ENCODE measurements at regions not wholly inside any gene's neighbourhood (a gene's known extent, or its start where the extent isn't known, plus 50 kb on each side); places are given as distances from the start of the nearest gene placed in this dataset.
"Not testable (repeated sequence)": the region's sequence is repeated elsewhere in the genome, so short reads cannot be mapped to it uniquely, and the experiment has no call there.

GRCh38 chr14:58775130-58775529, 137.4 kb downstream of the DACT1 start:
- H3K27me3 Mint-ChIP-seq, result peaks cover 0 to 13% of the 10 kb centered on the region in 2 donors
- H3K36me3 Mint-ChIP-seq; H3K9me3 Mint-ChIP-seq; H3K4me1 Mint-ChIP-seq; H3K4me3 Mint-ChIP-seq; H3K27ac Mint-ChIP-seq; ATAC-seq (replicated peaks); DNase-seq: not testable (repeated sequence)

- no peaks in the 10 kb centered on the region for H3K36me3 Mint-ChIP-seq
- H3K4me1 Mint-ChIP-seq, result no peaks in the 10 kb centered on the region
- H3K4me3 Mint-ChIP-seq, result no peak overlapping the region
- H3K27me3 Mint-ChIP-seq, result peaks cover 0 to 13% of the 10 kb centered on the region in 2 donors
- no peak for ATAC-seq (replicated peaks)
- H3K27ac Mint-ChIP-seq, result no peak overlapping the region
- DNase-seq, result no peak
- H3K9me3 Mint-ChIP-seq, result peaks cover 0 to 3% of the 10 kb centered on the region in 2 donors
Observed at GRCh38 chr14:58776516-58776915, 138.8 kb downstream of the DACT1 start.

GRCh38 chr14:58777541-58777979, 139.8 kb downstream of the DACT1 start:
- H3K36me3 Mint-ChIP-seq, result no peaks in the 10 kb centered on the region
- ATAC-seq (replicated peaks), result no peak
- peaks cover 0 to 3% of the 10 kb centered on the region in 2 donors for H3K9me3 Mint-ChIP-seq
- peaks cover 0 to 13% of the 10 kb centered on the region in 2 donors for H3K27me3 Mint-ChIP-seq
- H3K27ac Mint-ChIP-seq, result no peak overlapping the region
- no peak overlapping the region for H3K4me3 Mint-ChIP-seq
- H3K4me1 Mint-ChIP-seq, result no peaks in the 10 kb centered on the region
- DNase-seq, result no peak

GRCh38 chr14:58778202-58778601, 140.4 kb downstream of the DACT1 start:
- H3K9me3 Mint-ChIP-seq, result peaks cover 0 to 3% of the 10 kb centered on the region in 2 donors
- ATAC-seq (replicated peaks), result no peak
- H3K4me1 Mint-ChIP-seq, result no peaks in the 10 kb centered on the region
- no peak for DNase-seq
- peaks cover 0 to 7% of the 10 kb centered on the region in 2 donors for H3K27me3 Mint-ChIP-seq
- H3K27ac Mint-ChIP-seq, result no peak overlapping the region
- H3K4me3 Mint-ChIP-seq, result no peak overlapping the region
- H3K36me3 Mint-ChIP-seq, result no peaks in the 10 kb centered on the region

GRCh38 chr14:58779376-58779775, 141.6 kb downstream of the DACT1 start:
- H3K4me1 Mint-ChIP-seq, result no peaks in the 10 kb centered on the region
- H3K27ac Mint-ChIP-seq, result no peak overlapping the region
- peaks cover 0 to 3% of the 10 kb centered on the region in 2 donors for H3K9me3 Mint-ChIP-seq
- H3K27me3 Mint-ChIP-seq, result peaks cover 0 to 6% of the 10 kb centered on the region in 2 donors
- ATAC-seq (replicated peaks) (no peak), DNase-seq (no peak)
- no peak overlapping the region for H3K4me3 Mint-ChIP-seq
- H3K36me3 Mint-ChIP-seq, result no peaks in the 10 kb centered on the region

GRCh38 chr14:58780185-58780584, 142.4 kb downstream of the DACT1 start:
- Mint-ChIP-seq H3K4me1 (no peaks in the 10 kb centered on the region), H3K36me3 (no peaks in the 10 kb centered on the region), H3K27ac (no peak overlapping the region), H3K9me3 (no peaks in the 10 kb centered on the region), H3K27me3 (peaks cover 0 to 6% of the 10 kb centered on the region in 2 donors), H3K4me3 (no peak overlapping the region)
- DNase-seq (no peak), ATAC-seq (replicated peaks) (no peak)

- H3K4me3 Mint-ChIP-seq, result no peak overlapping the region
- H3K9me3 Mint-ChIP-seq, result no peaks in the 10 kb centered on the region
- no peaks in the 10 kb centered on the region for H3K4me1 Mint-ChIP-seq
- H3K27ac Mint-ChIP-seq, result no peak overlapping the region
- ATAC-seq (replicated peaks), result no peak
- H3K36me3 Mint-ChIP-seq, result no peaks in the 10 kb centered on the region
- H3K27me3 Mint-ChIP-seq, result peaks cover 0 to 6% of the 10 kb centered on the region in 2 donors
- no peak for DNase-seq
Observed at GRCh38 chr14:58780605-58781004, 142.8 kb downstream of the DACT1 start.

GRCh38 chr14:58782011-58782410, 144.2 kb downstream of the DACT1 start:
- Mint-ChIP-seq H3K36me3 (no peaks in the 10 kb centered on the region), H3K27me3 (no peaks in the 10 kb centered on the region), H3K27ac (no peak overlapping the region), H3K4me3 (no peak overlapping the region), H3K9me3 (no peaks in the 10 kb centered on the region), H3K4me1 (no peaks in the 10 kb centered on the region)
- no peak for DNase-seq
- ATAC-seq (replicated peaks), result no peak

- ATAC-seq (replicated peaks), result no peak
- Mint-ChIP-seq H3K36me3 (no peaks in the 10 kb centered on the region), H3K27me3 (no peaks in the 10 kb centered on the region), H3K4me3 (no peak overlapping the region), H3K9me3 (no peaks in the 10 kb centered on the region), H3K27ac (no peak overlapping the region), H3K4me1 (no peaks in the 10 kb centered on the region)
- DNase-seq, result no peak
Observed at GRCh38 chr14:58783792-58784511, 146.2 kb downstream of the DACT1 start.

GRCh38 chr14:58784931-58785330, 147.2 kb downstream of the DACT1 start:
- H3K27me3 Mint-ChIP-seq, result no peaks in the 10 kb centered on the region
- H3K4me3 Mint-ChIP-seq, result no peak overlapping the region

GRCh38 chr14:58785701-58786100, 147.9 kb downstream of the DACT1 start:
- ATAC-seq (replicated peaks) (no peak), DNase-seq (no peak)
- H3K27ac Mint-ChIP-seq, result no peak overlapping the region
- no peaks in the 10 kb centered on the region for H3K27me3 Mint-ChIP-seq
- no peak overlapping the region for H3K4me3 Mint-ChIP-seq
- H3K9me3 Mint-ChIP-seq, result no peaks in the 10 kb centered on the region
- no peaks in the 10 kb centered on the region for H3K4me1 Mint-ChIP-seq
- no peaks in the 10 kb centered on the region for H3K36me3 Mint-ChIP-seq

More at GRCh38 chr14:58784931-58785330, 147.2 kb downstream of the DACT1 start:
- Mint-ChIP-seq H3K9me3 (no peaks in the 10 kb centered on the region), H3K4me1 (no peaks in the 10 kb centered on the region), H3K36me3 (no peaks in the 10 kb centered on the region), H3K27ac (no peak overlapping the region)
- no peak for DNase-seq
- no peak for ATAC-seq (replicated peaks)

GRCh38 chr14:58787592-58787991, 149.8 kb downstream of the DACT1 start:
- Mint-ChIP-seq H3K36me3 (no peaks in the 10 kb centered on the region), H3K4me3 (no peak overlapping the region), H3K27ac (no peak overlapping the region), H3K27me3 (peaks cover 0 to 2% of the 10 kb centered on the region in 2 donors), H3K9me3 (no peaks in the 10 kb centered on the region), H3K4me1 (no peaks in the 10 kb centered on the region)
- DNase-seq (no peak), ATAC-seq (replicated peaks) (no peak)

GRCh38 chr14:58788655-58789503, 151.1 kb downstream of the DACT1 start:
- Mint-ChIP-seq H3K4me3 (no peak overlapping the region), H3K27me3 (peaks cover 0 to 10% of the 10 kb centered on the region in 2 donors), H3K36me3 (no peaks in the 10 kb centered on the region), H3K4me1 (no peaks in the 10 kb centered on the region), H3K9me3 (no peaks in the 10 kb centered on the region), H3K27ac (no peak overlapping the region)
- no peak for ATAC-seq (replicated peaks)
- DNase-seq, result no peak

- Mint-ChIP-seq H3K36me3 (no peaks in the 10 kb centered on the region), H3K4me3 (no peak overlapping the region), H3K9me3 (no peaks in the 10 kb centered on the region), H3K27ac (no peak overlapping the region), H3K27me3 (peaks cover 0 to 10% of the 10 kb centered on the region in 2 donors), H3K4me1 (no peaks in the 10 kb centered on the region)
- ATAC-seq (replicated peaks), result no peak
- DNase-seq, result no peak
Observed at GRCh38 chr14:58789736-58790135, 152.0 kb downstream of the DACT1 start.

GRCh38 chr14:58792416-58792815, 154.7 kb downstream of the DACT1 start:
- H3K27me3 Mint-ChIP-seq, result peaks cover 0 to 10% of the 10 kb centered on the region in 2 donors
- H3K4me3 Mint-ChIP-seq, result no peak overlapping the region
- no peak for ATAC-seq (replicated peaks)
- H3K9me3 Mint-ChIP-seq, result no peaks in the 10 kb centered on the region
- no peaks in the 10 kb centered on the region for H3K36me3 Mint-ChIP-seq
- H3K4me1 Mint-ChIP-seq, result peaks cover 4 to 11% of the 10 kb centered on the region in 2 donors
- DNase-seq, result no peak
- H3K27ac Mint-ChIP-seq, result no peak overlapping the region
